ENCODE measurements at regions not wholly inside any gene's neighbourhood (a gene's known extent, or its start where the extent isn't known, plus 50 kb on each side); places are given as distances from the start of the nearest gene placed in this dataset.

DNA sequence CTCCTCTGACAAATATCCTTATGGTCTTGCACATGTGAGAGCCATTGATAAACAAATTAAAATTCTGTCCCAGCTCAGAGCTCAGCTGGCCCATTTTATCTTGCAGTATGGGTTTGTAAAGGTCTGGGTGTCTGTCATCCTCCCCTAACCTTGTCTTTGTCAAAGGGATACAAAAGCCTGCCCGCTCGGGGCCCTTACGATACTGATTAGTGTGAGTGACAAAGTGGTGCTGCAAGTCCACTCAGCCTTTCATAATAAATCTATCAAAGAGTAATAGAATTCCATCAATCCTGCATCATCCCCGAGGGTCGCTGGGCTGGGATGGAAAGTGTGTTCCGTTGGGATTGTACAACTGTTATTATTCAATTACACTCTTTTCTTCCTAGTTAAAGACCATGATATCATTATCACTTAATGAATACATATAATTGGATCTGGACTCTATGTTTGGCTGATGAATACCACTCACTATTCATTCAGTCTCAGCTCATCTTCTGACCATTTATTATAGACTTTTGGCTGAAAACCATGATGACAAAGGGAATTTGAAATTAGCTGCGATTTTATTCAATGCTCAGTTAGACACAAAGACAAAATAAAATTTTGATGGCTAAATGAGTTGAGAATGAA is 122.5 kb upstream of the FOXD3 start:
- TF ChIP-seq, protein P1, sequence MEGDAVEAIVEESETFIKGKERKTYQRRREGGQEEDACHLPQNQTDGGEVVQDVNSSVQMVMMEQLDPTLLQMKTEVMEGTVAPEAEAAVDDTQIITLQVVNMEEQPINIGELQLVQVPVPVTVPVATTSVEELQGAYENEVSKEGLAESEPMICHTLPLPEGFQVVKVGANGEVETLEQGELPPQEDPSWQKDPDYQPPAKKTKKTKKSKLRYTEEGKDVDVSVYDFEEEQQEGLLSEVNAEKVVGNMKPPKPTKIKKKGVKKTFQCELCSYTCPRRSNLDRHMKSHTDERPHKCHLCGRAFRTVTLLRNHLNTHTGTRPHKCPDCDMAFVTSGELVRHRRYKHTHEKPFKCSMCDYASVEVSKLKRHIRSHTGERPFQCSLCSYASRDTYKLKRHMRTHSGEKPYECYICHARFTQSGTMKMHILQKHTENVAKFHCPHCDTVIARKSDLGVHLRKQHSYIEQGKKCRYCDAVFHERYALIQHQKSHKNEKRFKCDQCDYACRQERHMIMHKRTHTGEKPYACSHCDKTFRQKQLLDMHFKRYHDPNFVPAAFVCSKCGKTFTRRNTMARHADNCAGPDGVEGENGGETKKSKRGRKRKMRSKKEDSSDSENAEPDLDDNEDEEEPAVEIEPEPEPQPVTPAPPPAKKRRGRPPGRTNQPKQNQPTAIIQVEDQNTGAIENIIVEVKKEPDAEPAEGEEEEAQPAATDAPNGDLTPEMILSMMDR (IDR thresholded peaks at IDR 0.05): no peak
- H3K4me1 ChIP-seq: no peaks in the 10 kb centered on the region
- DNase-seq: no peak
- H3K36me3 ChIP-seq: no peaks in the 10 kb centered on the region
- no peaks in the 10 kb centered on the region for H3K27me3 ChIP-seq (ENCODE audit: low read depth)
- intact Hi-C loops (cut with DNase I): no loop called here
- H3K4me3 ChIP-seq: no peak overlapping the region
- no peaks in the 10 kb centered on the region for H3K9me3 ChIP-seq
- no peak for ATAC-seq
- no peak overlapping the region for H3K27ac ChIP-seq

DNA sequence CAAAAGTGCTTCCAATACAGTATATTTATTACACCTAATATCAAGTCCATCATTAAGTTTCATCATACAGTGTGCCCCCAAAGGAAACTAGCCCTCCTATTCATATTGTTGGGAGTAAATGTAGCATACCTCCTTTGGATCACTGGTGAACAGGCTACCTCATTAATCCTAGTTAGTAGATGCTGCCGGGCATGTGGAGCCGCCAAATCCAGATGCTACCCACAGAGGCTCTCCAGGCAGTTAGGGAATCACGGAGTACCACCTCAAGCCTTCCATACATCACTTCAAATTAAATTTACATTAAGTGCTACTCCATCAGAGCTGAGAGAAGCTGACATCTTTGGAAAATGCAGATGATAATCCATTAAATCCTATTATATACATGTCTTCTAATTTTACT is 121.7 kb upstream of the FOXD3 start:
- H3K27me3 ChIP-seq (ENCODE audit: low read depth): no peaks in the 10 kb centered on the region
- no peaks in the 10 kb centered on the region for H3K4me1 ChIP-seq
- H3K9me3 ChIP-seq: no peaks in the 10 kb centered on the region
- H3K36me3 ChIP-seq: no peaks in the 10 kb centered on the region
- no peak for DNase-seq
- no peak for ATAC-seq
- intact Hi-C loops (cut with DNase I): no loop called here
- no peak overlapping the region for H3K27ac ChIP-seq
- TF ChIP-seq, protein P1 (IDR thresholded peaks at IDR 0.05): no peak
- H3K4me3 ChIP-seq: no peak overlapping the region

DNA sequence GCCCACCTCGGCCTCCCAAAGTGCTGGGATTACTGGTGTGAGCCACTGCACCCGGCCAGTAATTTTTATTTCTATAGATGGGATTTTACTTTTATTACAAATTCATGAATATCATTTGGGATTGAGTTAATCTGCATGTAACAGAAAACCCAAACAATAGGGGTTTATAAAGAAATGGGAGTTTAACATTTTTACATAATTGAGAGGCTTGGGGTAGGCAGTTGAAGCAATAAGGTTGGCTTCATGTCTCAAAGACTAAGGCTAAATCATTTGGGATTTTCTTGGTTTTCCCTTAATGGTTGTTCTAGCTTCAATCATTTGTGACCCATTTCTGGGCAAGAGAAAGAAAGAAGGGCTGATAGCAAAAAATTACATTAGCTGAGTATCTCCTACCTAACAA is 118.7 kb upstream of the FOXD3 start:
- TF ChIP-seq, protein P1 (IDR thresholded peaks at IDR 0.05): no peak
- H3K27me3 ChIP-seq (ENCODE audit: low read depth): no peaks in the 10 kb centered on the region
- no peaks in the 10 kb centered on the region for H3K4me1 ChIP-seq
- H3K36me3 ChIP-seq: no peaks in the 10 kb centered on the region
- H3K4me3 ChIP-seq: no peak overlapping the region
- intact Hi-C loops (cut with DNase I): no loop called here
- ATAC-seq (no peak), DNase-seq (no peak)
- H3K27ac ChIP-seq: no peak overlapping the region
- no peaks in the 10 kb centered on the region for H3K9me3 ChIP-seq

DNA sequence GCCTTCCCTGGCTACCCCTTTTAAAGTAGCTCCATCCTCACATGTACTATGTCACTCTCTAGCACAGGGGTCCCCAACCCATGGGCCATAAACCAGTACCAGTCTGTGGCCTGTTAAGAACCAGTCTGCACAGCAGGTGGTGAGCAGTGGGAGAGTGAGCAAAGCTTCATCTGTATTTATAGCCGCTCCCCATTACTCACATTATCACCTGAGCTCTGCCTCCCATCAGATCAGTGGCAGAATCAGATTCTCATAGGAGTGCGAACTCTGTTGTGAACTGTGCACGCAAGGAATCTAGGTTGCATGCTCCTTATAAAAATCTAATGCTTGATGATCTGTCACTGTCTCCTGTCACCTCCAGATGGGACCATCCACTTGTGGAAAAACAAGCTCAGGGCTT is 116.6 kb upstream of the FOXD3 start:
- Histone ChIP-seq H3K27me3 (ENCODE audit: low read depth) (no peaks in the 10 kb centered on the region), H3K9me3 (no peaks in the 10 kb centered on the region), H3K27ac (no peak overlapping the region), H3K4me1 (no peaks in the 10 kb centered on the region), H3K4me3 (no peak overlapping the region), H3K36me3 (no peaks in the 10 kb centered on the region)
- TF ChIP-seq, protein P1 (IDR thresholded peaks at IDR 0.05): no peak
- DNase-seq (no peak), ATAC-seq (no peak)
- intact Hi-C loops (cut with DNase I): no loop called here

DNA sequence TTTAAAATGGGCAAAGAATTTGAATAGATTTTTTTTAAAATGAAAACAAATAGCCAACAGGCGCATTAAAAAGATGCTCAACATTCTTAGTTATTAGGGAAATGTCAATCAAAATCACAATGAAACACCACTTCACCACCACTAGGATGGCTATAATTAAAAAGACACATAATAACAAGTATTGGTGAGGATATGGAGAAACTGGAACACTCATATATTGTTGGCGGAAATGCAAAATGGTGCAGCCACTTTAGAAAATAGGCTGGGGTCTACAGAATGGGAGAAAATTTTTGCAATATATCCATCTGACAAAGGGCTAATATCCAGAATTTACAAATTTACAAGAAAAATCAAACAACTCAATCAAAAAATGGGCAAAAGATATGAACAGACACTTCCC is 107.8 kb upstream of the FOXD3 start:
- no peak for DNase-seq
- no peaks in the 10 kb centered on the region for H3K27me3 ChIP-seq (ENCODE audit: low read depth)
- no peaks in the 10 kb centered on the region for H3K4me1 ChIP-seq
- TF ChIP-seq, protein P1 (IDR thresholded peaks at IDR 0.05): no peak
- H3K4me3 ChIP-seq: no peak overlapping the region
- no peak for ATAC-seq
- no peaks in the 10 kb centered on the region for H3K9me3 ChIP-seq
- intact Hi-C loops (cut with DNase I): no loop called here
- no peak overlapping the region for H3K27ac ChIP-seq
- no peaks in the 10 kb centered on the region for H3K36me3 ChIP-seq

DNA sequence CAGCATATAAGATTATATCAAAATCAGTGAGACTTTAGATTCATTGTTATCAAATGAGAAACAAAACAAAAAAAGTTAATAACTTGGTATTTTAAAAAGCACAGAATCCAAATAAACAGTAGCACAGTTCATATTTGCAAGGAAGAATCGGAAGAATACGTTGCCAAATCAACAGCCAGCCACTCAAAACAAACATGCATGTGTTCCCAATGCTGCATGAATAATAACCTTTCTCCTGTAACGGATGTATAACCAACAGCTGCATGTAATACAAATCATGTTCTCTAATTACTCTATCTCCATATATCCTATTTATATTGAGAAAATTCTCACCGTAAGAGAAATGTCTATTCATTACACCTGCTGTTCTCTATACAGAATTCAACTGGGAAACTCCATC is 98.9 kb upstream of the FOXD3 start:
- ATAC-seq (no peak), DNase-seq (no peak)
- H3K9me3 ChIP-seq: no peaks in the 10 kb centered on the region
- H3K4me1 ChIP-seq: no peaks in the 10 kb centered on the region
- H3K36me3 ChIP-seq: no peaks in the 10 kb centered on the region
- TF ChIP-seq, protein P1 (IDR thresholded peaks at IDR 0.05): no peak
- no peak overlapping the region for H3K4me3 ChIP-seq
- no peaks in the 10 kb centered on the region for H3K27me3 ChIP-seq (ENCODE audit: low read depth)
- intact Hi-C loops (cut with DNase I): no loop called here
- H3K27ac ChIP-seq: no peak overlapping the region

Measured in lower lobe of right lung (tissue), 2 donors.